NT2/D1 (cell line): ENCODE measurements at regions not wholly inside any gene's neighbourhood (a gene's known extent, or its start where the extent isn't known, plus 50 kb on each side); places are given as distances from the start of the nearest gene placed in this dataset.
A peak's percentile ranks its signal among the peaks of the same experiment; 100 is the strongest.

ENCODE experiments used
- DNase-seq: peaks from one replicate; pipeline ENCODE4 v3.0.0-alpha.2; 2011; ENCODE audit warnings: low read depth, low spot score
- H3K27me3 ChIP-seq: 2 replicates; pipeline ENCODE4 v1.6.0; 2011; ENCODE audit warnings: mild to moderate bottlenecking; ENCODE audit not compliant: insufficient read length, insufficient read depth
- H3K36me3 ChIP-seq: 2 replicates; pipeline ENCODE4 v1.6.1; 2011; ENCODE audit warnings: mild to moderate bottlenecking, low read length, mixed read lengths; ENCODE audit not compliant: insufficient read depth, insufficient read length
- H3K4me1 ChIP-seq: 2 replicates; pipeline ENCODE4 v1.5.1; 2011; ENCODE audit not compliant: insufficient read depth, insufficient read length
- H3K4me3 ChIP-seq: 2 replicates; pipeline ENCODE4 v1.5.1; 2011; ENCODE audit warnings: low read depth; ENCODE audit not compliant: insufficient read length
- H3K9ac ChIP-seq: 2 replicates; pipeline ENCODE4 v1.6.0; 2011; ENCODE audit warnings: low read depth; ENCODE audit not compliant: insufficient read length
- H3K9me3 ChIP-seq: 2 replicates; pipeline ENCODE4 v1.5.1; 2011; ENCODE audit warnings: mild to moderate bottlenecking, low read length; ENCODE audit not compliant: insufficient read depth
- SUZ12 ChIP-seq: IDR thresholded peaks from 2 replicates; pipeline ENCODE4 v1.6.1; 2011; ENCODE audit not compliant: insufficient read length, insufficient read depth; ENCODE audit errors: extremely low read depth
- YY1 ChIP-seq: IDR thresholded peaks from 2 replicates; pipeline ENCODE4 v1.6.1; 2011; ENCODE audit not compliant: insufficient read length, insufficient read depth
- ZNF274 ChIP-seq: IDR thresholded peaks from 2 replicates; pipeline ENCODE4 v1.6.1; 2011; ENCODE audit warnings: mild to moderate bottlenecking, low read depth, low read length

DNA sequence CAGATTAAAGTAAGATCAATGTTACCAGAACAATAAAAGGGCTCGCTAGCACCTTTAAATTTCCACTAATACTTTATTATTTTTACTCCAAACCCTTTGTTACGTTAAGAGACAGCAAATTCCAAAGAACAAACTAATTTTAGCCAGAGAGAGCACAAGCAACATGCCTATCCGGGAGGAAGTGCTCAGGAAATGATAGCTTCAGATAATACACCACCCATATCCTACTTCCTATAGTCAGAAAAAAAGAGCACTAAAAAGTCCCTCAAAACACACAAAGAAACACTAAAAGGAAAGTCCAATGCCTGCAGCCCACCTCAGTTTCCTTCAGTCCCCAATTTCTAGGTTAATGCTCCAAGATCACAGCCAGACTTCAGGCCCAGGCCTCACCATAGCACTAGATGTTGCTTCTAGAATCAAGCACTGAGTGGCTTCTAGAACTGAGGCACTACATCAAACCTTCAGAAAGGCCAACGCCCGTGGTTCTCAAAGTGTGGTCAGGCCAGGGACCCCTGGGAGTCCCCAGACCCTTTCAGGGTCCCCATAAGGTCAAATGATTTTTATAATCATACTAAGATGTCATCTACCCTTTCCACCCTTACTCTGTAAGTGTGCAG lies 142.6 kb downstream of the PSMG1 start:
- DNase-seq, result no peak
- no peaks in the 10 kb centered on the region for H3K36me3 ChIP-seq
- H3K4me3 ChIP-seq, result no peak overlapping the region
- no peak overlapping the region for H3K9ac ChIP-seq
- H3K27me3 ChIP-seq, result no peaks in the 10 kb centered on the region
- no peaks in the 10 kb centered on the region for H3K4me1 ChIP-seq
- no peaks in the 10 kb centered on the region; the same call in 1 of the 2 replicates for H3K9me3 ChIP-seq
- TF ChIP-seq ZNF274, result no peak
- TF ChIP-seq SUZ12, result no peak
- TF ChIP-seq YY1, result no peak

DNA sequence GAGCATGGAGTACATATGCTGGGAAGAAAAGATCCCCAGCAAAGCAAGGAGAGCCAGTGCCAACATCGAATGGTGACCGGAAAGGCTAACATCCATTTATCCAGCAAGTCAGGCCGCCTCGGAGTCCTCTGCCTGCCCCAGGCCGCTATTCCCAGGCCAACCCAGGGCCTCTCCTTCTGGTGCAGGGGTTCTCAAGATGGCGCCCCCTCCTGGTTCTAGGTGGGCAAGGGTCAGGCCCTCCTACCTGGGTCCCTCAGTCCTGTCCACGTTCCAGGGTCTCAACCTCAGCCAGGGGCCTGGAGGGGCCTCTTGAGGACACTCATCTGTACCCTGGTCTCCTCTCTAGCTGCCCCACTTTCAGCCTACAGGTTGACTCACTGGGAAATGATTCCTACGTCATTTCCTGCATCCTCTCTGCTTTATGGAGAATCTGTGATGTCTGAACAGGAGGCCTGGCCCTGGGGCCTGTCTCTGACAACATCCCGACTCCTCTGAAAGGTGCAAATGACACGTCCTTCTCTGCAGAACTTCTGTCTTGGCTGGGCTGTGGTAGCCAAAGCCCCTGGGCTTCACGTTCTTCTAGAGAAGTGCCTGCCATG lies 145.3 kb downstream of the PSMG1 start:
- Histone ChIP-seq H3K4me3 (no peak overlapping the region), H3K36me3 (no peaks in the 10 kb centered on the region), H3K27me3 (no peaks in the 10 kb centered on the region), H3K9me3 (no peaks in the 10 kb centered on the region; the same call in 1 of the 2 replicates), H3K9ac (no peak overlapping the region), H3K4me1 (peaks cover 3% of the 10 kb centered on the region)
- DNase-seq, result peak; percentile 33
- TF ChIP-seq SUZ12 (no peak), ZNF274 (no peak), YY1 (no peak)

DNA sequence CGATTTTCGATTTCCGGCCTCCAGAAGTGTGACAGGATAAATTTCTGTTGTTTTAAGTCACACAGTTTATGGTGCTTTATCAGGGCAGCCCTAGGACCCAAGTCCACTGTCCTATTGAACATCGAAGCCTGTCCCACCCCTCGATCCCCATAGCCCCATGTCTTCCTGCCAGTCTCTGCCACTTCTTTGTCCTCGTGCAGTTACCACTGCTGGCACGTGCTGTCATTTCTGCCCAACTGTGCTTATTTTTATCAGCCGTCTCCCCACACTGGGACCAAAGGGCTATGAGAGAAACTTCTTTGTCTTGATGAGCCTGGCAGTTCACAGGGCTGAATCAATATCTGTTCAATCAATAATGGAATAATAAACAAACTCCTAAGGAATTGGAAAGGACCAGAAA lies 146.7 kb downstream of the PSMG1 start:
- no peak overlapping the region for H3K4me3 ChIP-seq
- no peaks in the 10 kb centered on the region for H3K9me3 ChIP-seq
- H3K9ac ChIP-seq, result no peak overlapping the region
- no peaks in the 10 kb centered on the region for H3K27me3 ChIP-seq
- H3K36me3 ChIP-seq, result no peaks in the 10 kb centered on the region
- no peak for DNase-seq
- H3K4me1 ChIP-seq, result peaks cover 3% of the 10 kb centered on the region
- no peak for TF ChIP-seq YY1
- TF ChIP-seq SUZ12, result no peak
- no peak for TF ChIP-seq ZNF274

DNA sequence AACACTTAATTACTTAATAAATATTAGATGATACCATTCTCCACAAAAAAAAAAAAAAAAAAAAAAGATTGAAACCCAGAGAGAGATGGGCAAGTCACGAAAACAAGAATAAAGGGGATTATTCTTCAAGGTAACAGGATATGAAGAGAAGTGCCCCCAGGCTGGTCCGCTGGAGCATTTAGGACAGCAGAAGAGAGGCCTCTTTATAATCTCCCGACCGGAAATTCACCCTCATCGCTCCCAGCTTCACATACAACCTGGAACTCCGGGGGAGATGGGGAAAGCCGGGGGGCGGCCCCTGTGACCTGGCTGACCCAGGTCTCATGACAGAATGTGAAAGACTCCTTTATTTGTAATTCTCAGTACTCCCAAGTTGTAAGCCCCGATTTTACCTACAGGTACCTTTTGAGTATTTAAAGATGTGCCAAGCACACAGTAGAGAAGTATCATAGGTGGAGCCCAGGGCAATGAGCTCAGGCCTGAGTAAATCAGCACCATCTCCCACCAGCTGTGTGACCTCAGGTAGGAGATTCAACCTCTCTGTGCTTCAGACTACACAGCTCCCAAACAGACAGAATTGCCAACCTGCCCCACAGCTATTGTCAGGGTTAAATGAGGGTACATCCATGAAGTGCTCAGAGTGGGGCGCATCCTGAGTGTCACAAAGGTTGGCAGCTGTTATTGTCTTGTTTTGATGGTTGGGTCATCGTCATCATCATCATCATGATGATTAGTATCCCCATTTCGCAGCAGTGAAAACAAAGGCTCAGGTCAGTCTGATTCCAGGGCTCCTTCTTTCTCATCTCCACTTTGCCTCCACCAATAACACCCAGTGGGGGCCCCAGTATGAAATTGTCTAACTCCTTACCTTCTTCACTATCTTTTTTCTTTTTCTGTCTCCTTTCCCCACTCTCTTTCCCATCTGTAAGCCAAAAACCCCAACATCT lies 148.4 kb downstream of the PSMG1 start:
- no peak for DNase-seq
- no peak overlapping the region for H3K9ac ChIP-seq
- H3K4me3 ChIP-seq, result no peak overlapping the region
- H3K27me3 ChIP-seq, result no peaks in the 10 kb centered on the region
- TF ChIP-seq ZNF274 (no peak), YY1 (no peak), SUZ12 (no peak)
- no peaks in the 10 kb centered on the region for H3K9me3 ChIP-seq
- H3K4me1 ChIP-seq, result peaks cover 10% of the 10 kb centered on the region
- no peaks in the 10 kb centered on the region for H3K36me3 ChIP-seq

DNA sequence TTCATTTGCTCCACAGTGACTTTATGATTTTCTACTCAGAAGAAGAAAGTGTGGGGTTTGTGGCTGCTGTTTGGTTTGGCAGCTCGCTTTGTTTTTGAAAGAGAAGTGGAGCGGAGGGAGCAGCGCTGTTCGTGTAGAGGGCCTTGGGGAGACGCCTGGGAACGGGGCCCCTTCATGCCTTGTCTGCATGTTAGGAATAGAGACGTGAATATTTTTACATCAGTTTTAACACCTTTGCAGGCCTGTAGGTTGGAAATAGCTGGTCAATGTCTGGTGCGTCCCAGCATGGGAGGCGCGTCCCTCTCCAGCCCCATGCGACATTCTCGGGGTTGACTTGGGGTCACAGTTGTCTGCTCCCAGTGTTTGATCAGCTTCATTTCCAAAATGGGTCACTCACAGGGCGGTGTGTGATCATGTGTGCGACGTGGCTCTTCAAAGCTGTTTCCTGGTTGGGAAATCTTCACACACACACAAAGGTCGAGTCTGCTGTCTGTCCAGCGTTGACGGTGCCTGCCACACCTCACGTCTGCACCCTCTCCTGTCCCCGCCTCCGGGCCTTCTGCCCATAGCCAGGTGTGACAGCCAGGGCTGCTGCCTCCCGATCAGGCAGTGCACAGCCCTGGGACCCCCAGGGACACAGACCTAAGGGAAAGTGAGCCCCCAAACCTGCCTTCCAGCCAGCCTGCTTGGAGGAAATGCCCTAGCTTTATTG lies 149.2 kb downstream of the PSMG1 start:
- no peaks in the 10 kb centered on the region for H3K27me3 ChIP-seq
- no peak overlapping the region for H3K9ac ChIP-seq
- no peak for DNase-seq
- H3K4me3 ChIP-seq, result no peak overlapping the region
- H3K36me3 ChIP-seq, result no peaks in the 10 kb centered on the region
- no peak for TF ChIP-seq ZNF274
- TF ChIP-seq SUZ12, result no peak
- TF ChIP-seq YY1, result no peak
- peaks cover 10% of the 10 kb centered on the region for H3K4me1 ChIP-seq
- H3K9me3 ChIP-seq, result no peaks in the 10 kb centered on the region

DNA sequence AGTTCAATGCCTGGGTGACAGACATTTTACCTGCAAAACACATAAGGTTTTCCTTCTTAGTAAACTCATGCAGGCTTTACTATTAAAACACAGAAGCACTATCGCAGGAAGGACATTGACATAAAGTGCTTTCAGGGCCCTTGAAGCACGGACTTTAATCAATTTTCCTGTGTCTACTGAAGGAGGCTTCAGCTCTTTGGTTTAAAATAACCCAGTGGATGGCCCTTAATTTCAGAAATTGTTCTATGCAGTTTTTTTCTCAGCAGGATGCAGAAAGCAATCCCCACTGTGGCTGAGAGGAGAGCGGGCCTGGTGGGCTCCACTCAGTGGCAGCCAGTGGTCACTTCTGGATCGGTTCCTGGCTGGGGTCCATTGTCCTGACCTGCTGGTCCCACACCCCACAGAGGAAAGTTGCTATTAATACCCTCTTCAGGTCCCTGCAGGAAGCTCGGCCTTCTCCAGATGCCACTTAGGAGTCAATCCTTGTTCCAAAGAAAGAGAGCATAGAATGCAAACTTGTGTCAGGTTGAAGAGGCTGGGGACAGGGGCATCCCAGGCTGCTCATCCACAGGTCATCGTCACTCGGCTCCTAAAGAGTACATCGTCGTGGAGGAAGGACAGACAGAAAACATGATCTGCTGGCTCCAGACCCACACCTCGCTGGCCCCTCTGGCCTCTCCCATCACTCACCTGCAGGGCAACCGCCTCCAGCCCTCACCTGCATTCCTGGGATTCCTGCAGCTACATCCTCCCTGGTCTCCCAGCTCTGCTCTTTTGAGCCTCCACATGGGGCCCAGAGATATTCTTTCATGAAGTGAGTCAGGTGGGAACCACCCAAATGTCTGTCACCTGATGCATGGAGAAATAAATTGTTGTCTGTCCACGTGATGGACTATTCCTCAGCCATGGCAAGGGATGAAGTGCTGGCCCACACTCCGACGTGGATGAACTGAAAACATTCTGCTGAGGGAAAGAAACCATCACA lies 153.1 kb downstream of the PSMG1 start:
- Histone ChIP-seq H3K9me3 (peaks cover 12% of the 10 kb centered on the region), H3K4me1 (peaks cover 10% of the 10 kb centered on the region), H3K36me3 (no peaks in the 10 kb centered on the region), H3K4me3 (no peak overlapping the region), H3K27me3 (no peaks in the 10 kb centered on the region), H3K9ac (no peak overlapping the region)
- DNase-seq, result no peak
- TF ChIP-seq YY1 (no peak), SUZ12 (no peak), ZNF274 (no peak)
